ENCODE measurements at regions not wholly inside any gene's neighbourhood (a gene's known extent, or its start where the extent isn't known, plus 50 kb on each side); places are given as distances from the start of the nearest gene placed in this dataset.

- intact Hi-C loops (cut with micrococcal nuclease) = no loop called here
- ChIA-PET CTCF (no interaction called here), POLR2A (no interaction called here)
- Mint-ChIP-seq H3K36me3 (ENCODE audit: low read depth) (no peaks in the 10 kb centered on the region), H3K9me3 (peaks cover 13% of the 10 kb centered on the region), H3K4me1 (no peaks in the 10 kb centered on the region), H3K4me3 (no peak overlapping the region), H3K27ac (no peak overlapping the region), H3K27me3 (no peaks in the 10 kb centered on the region)
- no peak for DNase-seq
- no peak for TF ChIP-seq CTCF (IDR thresholded peaks at IDR 0.05)
- no peak for ATAC-seq (ENCODE audit: low read depth)
Observed at GRCh38 chr13:21782736-21783135, 111.9 kb downstream of the FGF9 start.

GRCh38 chr13:21785990-21786389 is 115.1 kb downstream of the FGF9 start:
- peaks cover 2% of the 10 kb centered on the region for H3K9me3 Mint-ChIP-seq
- H3K4me1 Mint-ChIP-seq = no peaks in the 10 kb centered on the region
- no peaks in the 10 kb centered on the region for H3K36me3 Mint-ChIP-seq (ENCODE audit: low read depth)
- H3K4me3 Mint-ChIP-seq = no peak overlapping the region
- ChIA-PET POLR2A (no interaction called here), CTCF (no interaction called here)
- no peaks in the 10 kb centered on the region for H3K27me3 Mint-ChIP-seq
- no peak for ATAC-seq (ENCODE audit: low read depth)
- H3K27ac Mint-ChIP-seq = no peak overlapping the region
- TF ChIP-seq CTCF (IDR thresholded peaks at IDR 0.05) = no peak
- no peak for DNase-seq
- intact Hi-C loops (cut with micrococcal nuclease) = no loop called here

- Mint-ChIP-seq H3K4me3 (no peak overlapping the region), H3K27ac (no peak overlapping the region), H3K36me3 (ENCODE audit: low read depth) (no peaks in the 10 kb centered on the region), H3K9me3 (no peaks in the 10 kb centered on the region), H3K27me3 (no peaks in the 10 kb centered on the region), H3K4me1 (no peaks in the 10 kb centered on the region)
- CTCF ChIA-PET = no interaction called here
- no peak for DNase-seq
- no peak for ATAC-seq (ENCODE audit: low read depth)
- intact Hi-C loops (cut with micrococcal nuclease) = no loop called here
- POLR2A ChIA-PET = no interaction called here
- TF ChIP-seq CTCF (IDR thresholded peaks at IDR 0.05) = no peak
Observed at GRCh38 chr13:21796066-21796465, 125.2 kb downstream of the FGF9 start.

- POLR2A ChIA-PET = no interaction called here
- Mint-ChIP-seq H3K4me3 (no peak overlapping the region), H3K36me3 (ENCODE audit: low read depth) (no peaks in the 10 kb centered on the region), H3K27ac (no peak overlapping the region), H3K4me1 (no peaks in the 10 kb centered on the region), H3K9me3 (no peaks in the 10 kb centered on the region), H3K27me3 (no peaks in the 10 kb centered on the region)
- intact Hi-C loops (cut with micrococcal nuclease) = no loop called here
- no peak for TF ChIP-seq CTCF (IDR thresholded peaks at IDR 0.05)
- ATAC-seq (ENCODE audit: low read depth) (no peak), DNase-seq (no peak)
- CTCF ChIA-PET = no interaction called here
Observed at GRCh38 chr13:21796775-21797514, 126.1 kb downstream of the FGF9 start.

- Mint-ChIP-seq H3K27me3 (no peaks in the 10 kb centered on the region), H3K4me1 (no peaks in the 10 kb centered on the region), H3K9me3 (no peaks in the 10 kb centered on the region), H3K27ac (no peak overlapping the region), H3K4me3 (no peak overlapping the region), H3K36me3 (ENCODE audit: low read depth) (no peaks in the 10 kb centered on the region)
- ATAC-seq (ENCODE audit: low read depth) (no peak), DNase-seq (no peak)
- ChIA-PET CTCF (no interaction called here), POLR2A (no interaction called here)
- no peak for TF ChIP-seq CTCF (IDR thresholded peaks at IDR 0.05)
- intact Hi-C loops (cut with micrococcal nuclease) = no loop called here
Observed at GRCh38 chr13:21797736-21798135, 126.9 kb downstream of the FGF9 start.
